H9 (cell line): ENCODE measurements at regions not wholly inside any gene's neighbourhood (a gene's known extent, or its start where the extent isn't known, plus 50 kb on each side); places are given as distances from the start of the nearest gene placed in this dataset.

Source experiments
- DNase-seq: peaks from one replicate; pipeline ENCODE4 v3.0.0-alpha.2; 2017
- H2AFZ ChIP-seq: one replicate; pipeline ENCODE4 v1.6.1; 2013; ENCODE audit warnings: mild to moderate bottlenecking, low read length, control low read depth, moderate library complexity
- H2AK5ac ChIP-seq: 2 replicates; pipeline ENCODE4 v1.6.1; 2013; ENCODE audit warnings: low read length, control low read depth, mixed read lengths; ENCODE audit not compliant: insufficient read length
- H2BK120ac ChIP-seq: one replicate; pipeline ENCODE4 v1.6.1; 2013; ENCODE audit warnings: low read depth, mild to moderate bottlenecking, low read length, control low read depth, inconsistent platforms; ENCODE audit not compliant: poor library complexity, severe bottlenecking
- H2BK12ac ChIP-seq: 2 replicates; pipeline ENCODE4 v1.6.1; 2013; ENCODE audit warnings: low read length, control low read depth, mixed read lengths, low read depth; ENCODE audit not compliant: insufficient read length
- H2BK15ac ChIP-seq: 2 replicates; pipeline ENCODE4 v1.6.1; 2013; ENCODE audit warnings: low read depth, low read length, control low read depth
- H2BK20ac ChIP-seq: one replicate; pipeline ENCODE4 v1.6.1; 2013; ENCODE audit warnings: low read depth, mild to moderate bottlenecking, low read length, control low read depth, inconsistent platforms; ENCODE audit not compliant: poor library complexity, severe bottlenecking
- H2BK5ac ChIP-seq: 2 replicates; pipeline ENCODE4 v1.6.1; 2013; ENCODE audit warnings: low read length, control low read depth, mixed read lengths; ENCODE audit not compliant: insufficient read length
- H3K14ac ChIP-seq: 2 replicates; pipeline ENCODE4 v1.6.1; 2013; ENCODE audit warnings: low read length, control low read depth; ENCODE audit not compliant: insufficient read depth
- H3K18ac ChIP-seq: 2 replicates; pipeline ENCODE4 v1.6.1; 2013; ENCODE audit warnings: low read depth, mild to moderate bottlenecking, mixed read lengths, low read length, control low read depth; ENCODE audit not compliant: insufficient read length
- H3K23ac ChIP-seq: 2 replicates; pipeline ENCODE4 v1.6.1; 2013; ENCODE audit warnings: low read length, control low read depth, mixed read lengths, low read depth; ENCODE audit not compliant: insufficient read length
- H3K23me2 ChIP-seq: 2 replicates; pipeline ENCODE4 v1.6.1; 2013; ENCODE audit warnings: low read depth, mild to moderate bottlenecking, mixed read lengths, low read length, control low read depth; ENCODE audit not compliant: insufficient read length, poor library complexity, severe bottlenecking
- H3K27ac ChIP-seq: 2 replicates; pipeline ENCODE4 v1.5.1; 2013; ENCODE audit warnings: low read length, control low read depth, mixed read lengths, low read depth; ENCODE audit not compliant: insufficient read length
- H3K27me3 ChIP-seq: 2 replicates; pipeline ENCODE4 v1.6.1; 2013; ENCODE audit warnings: low read length, control low read depth, inconsistent platforms; ENCODE audit not compliant: insufficient read depth
- H3K4ac ChIP-seq: 2 replicates; pipeline ENCODE4 v1.6.1; 2013; ENCODE audit warnings: low read depth, mild to moderate bottlenecking, control low read depth, inconsistent platforms, low read length, moderate library complexity
- H3K4me1 ChIP-seq: 2 replicates; pipeline ENCODE4 v1.6.1; 2013; ENCODE audit warnings: low read length, control low read depth, inconsistent platforms; ENCODE audit not compliant: insufficient read depth
- H3K4me2 ChIP-seq: 2 replicates; pipeline ENCODE4 v1.6.1; 2013; ENCODE audit warnings: low read length, control low read depth, mixed read lengths; ENCODE audit not compliant: insufficient read length, insufficient read depth
- H3K56ac ChIP-seq: 2 replicates; pipeline ENCODE4 v1.6.1; 2013; ENCODE audit warnings: low read depth, mild to moderate bottlenecking, mixed read lengths, low read length, control low read depth; ENCODE audit not compliant: insufficient read length
- H3K79me1 ChIP-seq: 2 replicates; pipeline ENCODE4 v1.6.1; 2013; ENCODE audit warnings: low read depth, mild to moderate bottlenecking, moderate library complexity, low read length, control low read depth, inconsistent platforms; ENCODE audit not compliant: insufficient read depth, poor library complexity, severe bottlenecking
- H3K79me2 ChIP-seq: 2 replicates; pipeline ENCODE4 v1.6.1; 2013; ENCODE audit warnings: low read length, control low read depth, inconsistent platforms; ENCODE audit not compliant: insufficient read depth
- H3K9ac ChIP-seq: 2 replicates; pipeline ENCODE4 v1.6.1; 2013; ENCODE audit warnings: low read length, control low read depth, mixed read lengths; ENCODE audit not compliant: insufficient read length; ENCODE audit errors: extremely low read depth
- H3K9me3 ChIP-seq: one replicate; pipeline ENCODE4 v1.6.1; 2013; ENCODE audit warnings: low read depth, low read length, inconsistent platforms; ENCODE audit not compliant: control insufficient read depth
- H3T11ph ChIP-seq: one replicate; pipeline ENCODE4 v1.6.1; 2013; ENCODE audit warnings: mild to moderate bottlenecking, low read length, control low read depth, inconsistent platforms
- H4K20me1 ChIP-seq: one replicate; pipeline ENCODE4 v1.6.1; 2013; ENCODE audit not compliant: control insufficient read depth, insufficient read length, insufficient read depth
- H4K5ac ChIP-seq: 2 replicates; pipeline ENCODE4 v1.6.1; 2013; ENCODE audit warnings: low read depth, mild to moderate bottlenecking, mixed read lengths, low read length, control low read depth; ENCODE audit not compliant: insufficient read length
- H4K8ac ChIP-seq: replicated peaks from 2 replicates; pipeline ENCODE4 v1.6.1; 2013; ENCODE audit warnings: low read length, control low read depth, mixed read lengths, low read depth; ENCODE audit not compliant: insufficient read length
- H4K91ac ChIP-seq: 2 replicates; pipeline ENCODE4 v1.6.1; 2013; ENCODE audit warnings: low read depth, mild to moderate bottlenecking, moderate library complexity, mixed read lengths, low read length, control low read depth; ENCODE audit not compliant: insufficient read length
- H3K27ac Mint-ChIP-seq, 3 experiments: 2 replicates in 2 of 3; 3 replicates in 1 of 3; pipeline ENCODE4 v1.8.0; 2020 to 2021; ENCODE audit warnings: mixed read lengths in 3 of 3, mild to moderate bottlenecking in 1 of 3, moderate library complexity in 1 of 3
- H3K27me3 Mint-ChIP-seq: 2 replicates; pipeline ENCODE4 v1.8.0; 2021; ENCODE audit warnings: low read depth, mild to moderate bottlenecking, moderate library complexity, mixed read lengths
- H3K36me3 Mint-ChIP-seq, 3 experiments: 2 replicates in 2 of 3; 3 replicates in 1 of 3; pipeline ENCODE4 v1.8.0; 2020 to 2021; ENCODE audit warnings: low read depth in 3 of 3, mixed read lengths in 3 of 3; ENCODE audit not compliant: insufficient read depth in 1 of 3
- H3K4me1 Mint-ChIP-seq, 2 experiments: 2 replicates each; pipeline ENCODE4 v1.8.0; 2020; ENCODE audit warnings: mixed read lengths in 2 of 2
- H3K4me3 Mint-ChIP-seq, 2 experiments: 2 replicates in 1 of 2; 3 replicates in 1 of 2; pipeline ENCODE4 v1.8.0; 2020 to 2021; ENCODE audit warnings: mild to moderate bottlenecking in 2 of 2, mixed read lengths in 2 of 2, moderate library complexity in 1 of 2
- H3K9me3 Mint-ChIP-seq, 2 experiments: 2 replicates in 1 of 2; 3 replicates in 1 of 2; pipeline ENCODE4 v1.8.0; 2020; ENCODE audit warnings: mild to moderate bottlenecking in 2 of 2, mixed read lengths in 2 of 2, moderate library complexity in 1 of 2
- CTCF ChIP-seq: fragments of 200-600 bp; sonication (generic); conservative IDR thresholded peaks from 3 replicates; pipeline ENCODE4 v1.8.0; 2021; ENCODE audit warnings: antibody characterized with exemption, mild to moderate bottlenecking
- WGBS: extraction: QIAGEN DNeasy Blood & Tissue Kit; methylation state at CpG from one replicate; pipeline ENCODE4 v1.1.7; 2013; ENCODE audit warnings: missing lambda C conversion rate, low lambda C conversion rate, mixed read lengths; ENCODE audit not compliant: insufficient read length; ENCODE audit errors: extremely low coverage; 5-methylcytosine and 5-hydroxymethylcytosine counted together

- no peaks in the 10 kb centered on the region for H3K79me2 ChIP-seq
Observed at GRCh38 chr5:136699651-136700050, 334.3 kb upstream of the TRPC7 start.

More at GRCh38 chr5:136699651-136700050, 334.3 kb upstream of the TRPC7 start:
- Mint-ChIP-seq H3K9me3 (no peaks in the 10 kb centered on the region), H3K27me3 (no peaks in the 10 kb centered on the region), H3K27ac (no peak overlapping the region), H3K36me3 (no peaks in the 10 kb centered on the region), H3K4me3 (no peak overlapping the region), H3K4me1 (peaks cover 12 to 14% of the 10 kb centered on the region in 2 experiments)
- H2BK5ac ChIP-seq = no peak overlapping the region
- TF ChIP-seq CTCF = no peak
- no peak overlapping the region for H4K8ac ChIP-seq
- H4K5ac ChIP-seq = no peak overlapping the region
- H2AK5ac ChIP-seq = no peak overlapping the region
- H2BK120ac ChIP-seq = no peak overlapping the region
- H4K20me1 ChIP-seq = no peaks in the 10 kb centered on the region
- H3K23me2 ChIP-seq = no peaks in the 10 kb centered on the region
- H2BK15ac ChIP-seq = no peak overlapping the region
- peaks cover 4% of the 10 kb centered on the region; the same call in 1 of the 2 replicates for H3K4me1 ChIP-seq
- DNase-seq = no peak
- no peak overlapping the region for H3K4ac ChIP-seq
- H3K9ac ChIP-seq = no peak overlapping the region
- no peaks in the 10 kb centered on the region for H3K79me1 ChIP-seq
- no peaks in the 10 kb centered on the region for H3K9me3 ChIP-seq
- no peak overlapping the region for H4K91ac ChIP-seq
- H3K23ac ChIP-seq = no peak overlapping the region
- H2BK20ac ChIP-seq = no peak overlapping the region
- H3K18ac ChIP-seq = no peak overlapping the region
- no peaks in the 10 kb centered on the region for H3K27me3 ChIP-seq
- no CpG with 5 or more reads among the region's 7 CpGs for WGBS
- H3K14ac ChIP-seq = no peak overlapping the region
- H2BK12ac ChIP-seq = no peak overlapping the region
- H3K56ac ChIP-seq = no peak overlapping the region
- no peak overlapping the region for H3T11ph ChIP-seq
- no peak overlapping the region for H3K27ac ChIP-seq
- no peak overlapping the region for H3K4me2 ChIP-seq
- no peak overlapping the region for H2AFZ ChIP-seq
